ENCODE measurements at regions not wholly inside any gene's neighbourhood (a gene's known extent, or its start where the extent isn't known, plus 50 kb on each side); places are given as distances from the start of the nearest gene placed in this dataset.

- Histone ChIP-seq H2BK120ac (ENCODE audit: low read depth, low read length) (no peak overlapping the region), H3K18ac (ENCODE audit: low read length) (no peak overlapping the region), H3K27ac (replicated peaks; ENCODE audit: low read length) (no peak overlapping the region), H4K91ac (ENCODE audit: low read depth, low read length, poor library complexity) (no peak overlapping the region), H2AK5ac (ENCODE audit: low read depth, low read length) (no peak overlapping the region), H3K79me1 (ENCODE audit: low read depth, low read length) (no peaks in the 10 kb centered on the region), H2BK15ac (ENCODE audit: low read length) (no peak overlapping the region), H3K4me2 (ENCODE audit: insufficient read depth, low read length, poor library complexity, severe bottlenecking) (no peak overlapping the region), H4K8ac (ENCODE audit: low read depth, low read length) (no peak overlapping the region), H2AFZ (ENCODE audit: low read length) (no peak overlapping the region), H2BK12ac (ENCODE audit: low read length) (no peak overlapping the region), H3K27me3 (ENCODE audit: control insufficient read depth in 3 of 3, insufficient read depth in 3 of 3, low read depth in 1 of 3, low read length in 3 of 3) (peaks cover 0 to 9% (median 0%) of the 10 kb centered on the region in 3 experiments), H3K4me1 (ENCODE audit: control insufficient read depth in 2 of 2, insufficient read depth in 1 of 2, low read depth in 1 of 2, low read length in 2 of 2) (no peaks in the 10 kb centered on the region), H3K9ac (ENCODE audit: low read depth, low read length, poor library complexity) (no peak overlapping the region), H3K4me3 (ENCODE audit: low read length in 2 of 2) (no peak overlapping the region), H3K36me3 (replicated peaks in 1 of 2; ENCODE audit: control insufficient read depth in 2 of 2, insufficient read depth in 2 of 2, low read length in 2 of 2) (no peaks in the 10 kb centered on the region), H3K14ac (ENCODE audit: low read length) (no peak overlapping the region), H3K4ac (ENCODE audit: low read length) (no peak overlapping the region), H3K9me3 (replicated peaks in 1 of 2; ENCODE audit: control insufficient read depth in 2 of 2, insufficient read depth in 1 of 2, low read depth in 1 of 2, low read length in 2 of 2) (no peaks in the 10 kb centered on the region), H3K23ac (ENCODE audit: low read depth, low read length, poor library complexity) (no peak overlapping the region), H2BK5ac (ENCODE audit: low read length) (no peak overlapping the region)
- no CpG with 5 or more reads among the region's 7 CpGs for WGBS, 2 donors (ENCODE audit: extremely low coverage in 2 of 2, insufficient read length in 2 of 2, insufficient replicate concordance in 1 of 2)
- no peak for DNase-seq (ENCODE audit: low spot score)
These were observed 356.1 kb upstream of the KIF2A start for GRCh38 chr5:61949679-61950435.

GRCh38 chr5:61951295-61951694, 354.7 kb upstream of the KIF2A start:
- Histone ChIP-seq H2BK12ac (ENCODE audit: low read length) (no peak overlapping the region), H3K23ac (ENCODE audit: low read depth, low read length, poor library complexity) (no peak overlapping the region), H2AK5ac (ENCODE audit: low read depth, low read length) (no peak overlapping the region), H3K14ac (ENCODE audit: low read length) (no peak overlapping the region), H3K9me3 (replicated peaks in 1 of 2; ENCODE audit: control insufficient read depth in 2 of 2, insufficient read depth in 1 of 2, low read depth in 1 of 2, low read length in 2 of 2) (no peaks in the 10 kb centered on the region), H2BK5ac (ENCODE audit: low read length) (no peak overlapping the region), H3K27me3 (ENCODE audit: control insufficient read depth in 3 of 3, insufficient read depth in 3 of 3, low read depth in 1 of 3, low read length in 3 of 3) (peaks cover 0 to 9% (median 0%) of the 10 kb centered on the region in 3 experiments), H2AFZ (ENCODE audit: low read length) (no peak overlapping the region), H3K27ac (replicated peaks; ENCODE audit: low read length) (no peak overlapping the region), H4K8ac (ENCODE audit: low read depth, low read length) (no peak overlapping the region), H3K79me1 (ENCODE audit: low read depth, low read length) (no peaks in the 10 kb centered on the region), H2BK120ac (ENCODE audit: low read depth, low read length) (no peak overlapping the region), H4K91ac (ENCODE audit: low read depth, low read length, poor library complexity) (no peak overlapping the region), H3K4ac (ENCODE audit: low read length) (no peak overlapping the region), H3K4me1 (ENCODE audit: control insufficient read depth in 2 of 2, insufficient read depth in 1 of 2, low read depth in 1 of 2, low read length in 2 of 2) (no peaks in the 10 kb centered on the region), H3K18ac (ENCODE audit: low read length) (no peak overlapping the region), H2BK15ac (ENCODE audit: low read length) (no peak overlapping the region), H3K4me3 (ENCODE audit: low read length in 2 of 2) (no peak overlapping the region), H3K4me2 (ENCODE audit: insufficient read depth, low read length, poor library complexity, severe bottlenecking) (no peak overlapping the region), H3K36me3 (replicated peaks in 1 of 2; ENCODE audit: control insufficient read depth in 2 of 2, insufficient read depth in 2 of 2, low read length in 2 of 2) (no peaks in the 10 kb centered on the region), H3K9ac (ENCODE audit: low read depth, low read length, poor library complexity) (no peak overlapping the region)
- WGBS, 2 donors (ENCODE audit: extremely low coverage in 2 of 2, insufficient read length in 2 of 2, insufficient replicate concordance in 1 of 2): no CpG with 5 or more reads among the region's 3 CpGs
- no peak for DNase-seq (ENCODE audit: low spot score)

DNA sequence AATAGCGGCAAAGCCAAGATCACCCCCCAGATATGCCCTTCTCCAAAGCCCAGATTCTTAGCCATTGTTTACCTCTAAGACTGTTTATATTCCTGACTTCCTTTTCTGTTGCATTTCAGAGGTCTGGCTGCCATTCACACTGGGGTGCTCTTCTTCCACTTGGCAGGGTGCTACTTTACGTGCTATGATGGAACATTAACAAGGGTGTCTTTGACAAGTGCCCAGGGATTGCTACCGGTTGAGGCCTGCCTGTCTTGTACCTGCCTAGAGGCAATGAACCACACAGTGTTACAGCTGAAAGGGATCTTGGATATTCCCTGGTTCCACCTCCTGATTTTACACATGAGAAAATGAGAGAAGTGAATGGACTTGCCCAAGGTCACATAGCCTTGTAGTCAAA, 352.1 kb upstream of the KIF2A start:
- H2BK12ac ChIP-seq (ENCODE audit: low read length): no peak overlapping the region
- no peaks in the 10 kb centered on the region for H3K9me3 ChIP-seq (replicated peaks in 1 of 2; ENCODE audit: control insufficient read depth in 2 of 2, insufficient read depth in 1 of 2, low read depth in 1 of 2, low read length in 2 of 2)
- H3K4me1 ChIP-seq (ENCODE audit: control insufficient read depth in 2 of 2, insufficient read depth in 1 of 2, low read depth in 1 of 2, low read length in 2 of 2): no peaks in the 10 kb centered on the region
- no peak overlapping the region for H3K14ac ChIP-seq (ENCODE audit: low read length)
- no peak overlapping the region for H4K91ac ChIP-seq (ENCODE audit: low read depth, low read length, poor library complexity)
- H3K4ac ChIP-seq (ENCODE audit: low read length): no peak overlapping the region
- H4K8ac ChIP-seq (ENCODE audit: low read depth, low read length): no peak overlapping the region
- H2BK15ac ChIP-seq (ENCODE audit: low read length): no peak overlapping the region
- no peak overlapping the region for H2BK5ac ChIP-seq (ENCODE audit: low read length)
- H3K4me3 ChIP-seq (ENCODE audit: low read length in 2 of 2): no peak overlapping the region
- H3K4me2 ChIP-seq (ENCODE audit: insufficient read depth, low read length, poor library complexity, severe bottlenecking): no peak overlapping the region
- WGBS, 2 donors (ENCODE audit: extremely low coverage in 2 of 2, insufficient read length in 2 of 2, insufficient replicate concordance in 1 of 2): no CpG with 5 or more reads among the region's 3 CpGs
- H3K23ac ChIP-seq (ENCODE audit: low read depth, low read length, poor library complexity): no peak overlapping the region
- no peak overlapping the region for H2AFZ ChIP-seq (ENCODE audit: low read length)
- H3K27ac ChIP-seq (replicated peaks; ENCODE audit: low read length): no peak overlapping the region
- no peak for DNase-seq (ENCODE audit: low spot score)
- H2AK5ac ChIP-seq (ENCODE audit: low read depth, low read length): no peak overlapping the region
- no peak overlapping the region for H3K18ac ChIP-seq (ENCODE audit: low read length)
- no peaks in the 10 kb centered on the region for H3K79me1 ChIP-seq (ENCODE audit: low read depth, low read length)
- no peaks in the 10 kb centered on the region for H3K36me3 ChIP-seq (replicated peaks in 1 of 2; ENCODE audit: control insufficient read depth in 2 of 2, insufficient read depth in 2 of 2, low read length in 2 of 2)
- H2BK120ac ChIP-seq (ENCODE audit: low read depth, low read length): no peak overlapping the region
- H3K27me3 ChIP-seq (ENCODE audit: control insufficient read depth in 3 of 3, insufficient read depth in 3 of 3, low read depth in 1 of 3, low read length in 3 of 3): no peaks in the 10 kb centered on the region
- H3K9ac ChIP-seq (ENCODE audit: low read depth, low read length, poor library complexity): no peak overlapping the region

GRCh38 chr5:61964201-61964600, 341.8 kb upstream of the KIF2A start:
- Histone ChIP-seq H3K27ac (replicated peaks; ENCODE audit: low read length) (no peak overlapping the region), H3K27me3 (ENCODE audit: control insufficient read depth in 3 of 3, insufficient read depth in 3 of 3, low read depth in 1 of 3, low read length in 3 of 3) (peaks cover 0 to 13% (median 0%) of the 10 kb centered on the region in 3 experiments), H3K23ac (ENCODE audit: low read depth, low read length, poor library complexity) (no peak overlapping the region), H3K4ac (ENCODE audit: low read length) (no peak overlapping the region), H2AFZ (ENCODE audit: low read length) (no peak overlapping the region), H3K18ac (ENCODE audit: low read length) (no peak overlapping the region), H4K8ac (ENCODE audit: low read depth, low read length) (no peak overlapping the region), H3K4me1 (ENCODE audit: control insufficient read depth in 2 of 2, insufficient read depth in 1 of 2, low read depth in 1 of 2, low read length in 2 of 2) (no peaks in the 10 kb centered on the region), H2BK12ac (ENCODE audit: low read length) (no peak overlapping the region), H2BK5ac (ENCODE audit: low read length) (no peak overlapping the region), H2BK120ac (ENCODE audit: low read depth, low read length) (no peak overlapping the region), H4K91ac (ENCODE audit: low read depth, low read length, poor library complexity) (no peak overlapping the region), H3K36me3 (replicated peaks in 1 of 2; ENCODE audit: control insufficient read depth in 2 of 2, insufficient read depth in 2 of 2, low read length in 2 of 2) (no peaks in the 10 kb centered on the region), H3K9ac (ENCODE audit: low read depth, low read length, poor library complexity) (no peak overlapping the region), H3K4me3 (ENCODE audit: low read length in 2 of 2) (no peak overlapping the region), H3K4me2 (ENCODE audit: insufficient read depth, low read length, poor library complexity, severe bottlenecking) (no peak overlapping the region), H3K9me3 (replicated peaks in 1 of 2; ENCODE audit: control insufficient read depth in 2 of 2, insufficient read depth in 1 of 2, low read depth in 1 of 2, low read length in 2 of 2) (no peaks in the 10 kb centered on the region), H3K79me1 (ENCODE audit: low read depth, low read length) (no peaks in the 10 kb centered on the region), H2AK5ac (ENCODE audit: low read depth, low read length) (no peak overlapping the region), H3K14ac (ENCODE audit: low read length) (no peak overlapping the region), H2BK15ac (ENCODE audit: low read length) (no peak overlapping the region)
- DNase-seq (ENCODE audit: low spot score): no peak
- no CpG with 5 or more reads among the region's 2 CpGs for WGBS, 2 donors (ENCODE audit: extremely low coverage in 2 of 2, insufficient read length in 2 of 2, insufficient replicate concordance in 1 of 2)
